ENCODE measurements at regions not wholly inside any gene's neighbourhood (a gene's known extent, or its start where the extent isn't known, plus 50 kb on each side); places are given as distances from the start of the nearest gene placed in this dataset.

DNA sequence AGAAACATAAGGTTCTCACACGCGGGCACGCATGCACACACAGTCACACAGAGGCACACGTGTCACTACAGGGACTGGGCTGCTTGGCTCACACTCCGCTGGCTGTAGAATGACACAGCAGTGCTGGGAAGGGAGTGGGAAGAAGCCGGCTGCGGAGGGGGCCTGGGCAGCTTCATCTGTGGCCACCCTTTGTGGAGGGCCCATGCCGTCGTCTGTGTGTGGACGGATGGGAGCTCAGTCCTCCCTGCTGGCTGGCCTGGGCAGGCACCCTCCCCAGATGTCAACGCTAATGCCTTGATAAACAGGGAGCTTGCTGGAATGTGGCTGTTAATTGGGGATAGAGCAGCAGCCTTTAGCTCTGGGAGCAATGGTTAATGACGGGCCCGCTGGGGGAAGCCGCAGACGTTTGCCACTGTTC, 621.1 kb downstream of the BCOR start:
- H3K23ac ChIP-seq (ENCODE audit: low read depth, low read length) = no peak overlapping the region
- H3K79me1 ChIP-seq (ENCODE audit: low read depth in 1 of 2, low read length in 2 of 2) = no peaks in the 10 kb centered on the region
- no peaks in the 10 kb centered on the region for H3K4me1 ChIP-seq (ENCODE audit: control insufficient read depth, insufficient read depth, low read length)
- H4K20me1 ChIP-seq (ENCODE audit: insufficient read depth, low read length) = no peaks in the 10 kb centered on the region
- intact Hi-C loops (cut with micrococcal nuclease) (no loop called here), dilution Hi-C loops (cut with HindIII; ENCODE audit: low sequenced_read_pairs, unreplicated experiment) (no loop called here), in situ Hi-C loops (cut with MboI; ENCODE audit: low sequenced_read_pairs) (no loop called here)
- no peak overlapping the region for H4K91ac ChIP-seq (ENCODE audit: insufficient read depth, low read depth, low read length)
- no peak overlapping the region for H2AK9ac ChIP-seq (replicated peaks; ENCODE audit: low read depth, low read length, poor library complexity)
- ATAC-seq (ENCODE audit: low read depth) = no peak
- H3K27me3 ChIP-seq (ENCODE audit: control insufficient read depth, insufficient read depth, low read length) = peaks cover 16% of the 10 kb centered on the region; the same call in 1 of the 2 replicates
- H3K56ac ChIP-seq (ENCODE audit: extremely low read depth, insufficient read depth, low read length) = no peak overlapping the region
- no peaks in the 10 kb centered on the region; the same call in 1 of the 2 replicates for H3K9me3 ChIP-seq (ENCODE audit: control insufficient read depth, insufficient read depth, low read length)
- H3K14ac ChIP-seq (replicated peaks; ENCODE audit: low read depth, low read length) = no peak overlapping the region
- TF ChIP-seq CEBPB (IDR thresholded peaks at IDR 0.05; ENCODE audit: low read depth, low read length) (no peak), CHD1 (IDR thresholded peaks at IDR 0.05; ENCODE audit: low read depth, low read length) (no peak), MAFK (IDR thresholded peaks at IDR 0.05; ENCODE audit: low read depth, low read length) (no peak), RAD21 (IDR thresholded peaks at IDR 0.05; ENCODE audit: low read length) (no peak)
- H3K18ac ChIP-seq (ENCODE audit: low read depth, low read length) = no peak overlapping the region
- no peak overlapping the region for H2BK5ac ChIP-seq (ENCODE audit: low read depth, low read length, poor library complexity, severe bottlenecking)
- H2AFZ ChIP-seq (replicated peaks; ENCODE audit: low read length, poor library complexity) = no peak overlapping the region
- H2BK15ac ChIP-seq (ENCODE audit: low read depth, low read length) = no peak overlapping the region
- no peaks in the 10 kb centered on the region for H3K9me1 ChIP-seq (ENCODE audit: insufficient read depth, low read length)
- H4K5ac ChIP-seq (ENCODE audit: low read depth, low read length) = no peak overlapping the region
- no peaks in the 10 kb centered on the region for H3K36me3 ChIP-seq (ENCODE audit: control insufficient read depth, insufficient read depth, low read length)
- no peak overlapping the region for H3K4me2 ChIP-seq (ENCODE audit: low read depth, low read length)
- no peak overlapping the region for H4K8ac ChIP-seq (ENCODE audit: low read depth in 2 of 2, low read length in 2 of 2)
- H2BK120ac ChIP-seq (ENCODE audit: low read depth, low read length) = no peak overlapping the region
- no peak overlapping the region for H3K9ac ChIP-seq (ENCODE audit: low read depth, low read length)
- H2BK20ac ChIP-seq (ENCODE audit: low read depth, low read length) = no peak overlapping the region
- no peak overlapping the region for H3K27ac ChIP-seq (ENCODE audit: insufficient read depth, low read length)
- H3K4me3 ChIP-seq (ENCODE audit: insufficient read depth, low read depth, low read length) = no peak overlapping the region
- DNase-seq = no peak
- no TSS peak for BruUV-seq (replicated peaks)
- CTCF ChIA-PET = no interaction called here
- no peak overlapping the region for H3K4ac ChIP-seq (ENCODE audit: low read depth, low read length)
- POLR2A ChIA-PET (ENCODE audit: unreplicated experiment) = no interaction called here
- WGBS, 2 experiments (ENCODE audit: extremely low coverage in 2 of 2, insufficient read length in 1 of 2) = no CpG with 5 or more reads among the region's 15 CpGs
- no peak overlapping the region for H2AK5ac ChIP-seq (ENCODE audit: low read depth, low read length)

Measured in IMR-90 (cell line).